NCI-H1092 treated with DMSO at 0.1 percent for 48 hours (cell line): ENCODE measurements at regions not wholly inside any gene's neighbourhood (a gene's known extent, or its start where the extent isn't known, plus 50 kb on each side); places are given as distances from the start of the nearest gene placed in this dataset.

ENCODE experiments used
- DNase-seq: peaks from one replicate; lab custom pipeline; 2025; lab: John Stamatoyannopoulos, UW

GRCh38 chr2:52128081-52128480 is 1096.1 kb upstream of the NRXN1 start:
- DNase-seq: no peak

DNA sequence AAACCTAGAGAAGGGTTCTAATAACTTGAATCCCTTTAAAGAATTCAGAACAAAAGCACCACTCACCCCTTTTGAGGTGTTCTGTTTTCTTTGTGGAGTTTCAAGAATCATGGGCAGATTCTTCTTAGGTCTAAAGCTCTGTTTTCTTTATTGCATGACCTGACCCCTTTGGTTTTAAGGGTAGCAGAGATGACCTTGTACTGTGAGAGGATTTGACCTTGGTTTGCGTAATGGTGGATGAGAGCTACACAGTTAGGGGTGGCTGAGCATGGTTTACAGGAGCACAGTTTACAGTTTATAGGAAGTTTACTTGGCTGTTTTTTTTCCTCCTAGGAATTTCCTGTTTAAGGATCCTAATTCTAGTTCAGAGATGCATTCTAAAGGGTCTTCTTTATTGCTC is 1095.6 kb upstream of the NRXN1 start:
- DNase-seq: no peak

DNA sequence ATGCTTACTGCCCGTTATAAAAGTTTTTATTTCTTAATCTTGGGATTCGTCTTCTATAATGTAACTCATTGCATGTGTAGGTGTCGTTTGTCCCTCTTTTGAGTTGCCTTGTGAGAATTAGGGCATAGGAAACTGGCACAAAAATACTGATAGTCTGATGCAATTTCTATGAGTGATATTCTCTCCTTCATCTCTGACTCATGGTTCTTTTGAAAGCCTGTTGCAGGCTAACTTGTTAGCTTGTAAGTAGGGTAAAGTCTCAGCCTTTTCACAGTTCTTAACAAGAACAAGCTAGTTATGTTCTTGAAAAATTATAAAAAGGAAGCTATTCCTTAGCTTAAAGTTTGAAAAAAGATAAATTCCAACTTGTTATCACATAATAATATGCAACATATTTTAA is 1085.4 kb upstream of the NRXN1 start:
- no peak for DNase-seq

GRCh38 chr2:52115750-52116149 is 1083.8 kb upstream of the NRXN1 start:
- DNase-seq: peak; percentile 12

- no peak for DNase-seq
Observed at GRCh38 chr2:52113338-52113737, 1081.4 kb upstream of the NRXN1 start.

- DNase-seq: no peak
Observed at GRCh38 chr2:52112141-52112540, 1080.2 kb upstream of the NRXN1 start.

DNA sequence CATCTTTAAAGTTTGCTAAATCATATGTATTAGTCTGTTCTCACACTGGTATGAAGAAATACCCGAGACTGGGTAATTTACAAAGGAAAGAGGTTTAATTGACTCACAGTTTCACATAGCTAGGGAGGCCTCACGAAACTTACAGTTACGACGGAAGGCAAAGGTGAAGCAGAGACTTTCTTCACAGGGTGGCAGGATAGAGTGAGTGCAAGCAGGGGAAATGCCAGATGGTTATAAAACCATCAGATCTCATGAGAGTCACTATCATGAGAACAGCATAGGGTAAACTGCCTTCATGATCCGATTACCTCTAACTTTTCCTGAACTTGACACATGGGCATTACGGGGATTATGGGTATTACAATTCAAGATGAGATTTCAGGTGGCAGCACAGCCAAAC is 1075.2 kb upstream of the NRXN1 start:
- DNase-seq: no peak

GRCh38 chr2:52097071-52097470 is 1065.1 kb upstream of the NRXN1 start:
- DNase-seq: no peak

- no peak for DNase-seq
Observed at GRCh38 chr2:52084759-52085158, 1052.8 kb upstream of the NRXN1 start.

DNA sequence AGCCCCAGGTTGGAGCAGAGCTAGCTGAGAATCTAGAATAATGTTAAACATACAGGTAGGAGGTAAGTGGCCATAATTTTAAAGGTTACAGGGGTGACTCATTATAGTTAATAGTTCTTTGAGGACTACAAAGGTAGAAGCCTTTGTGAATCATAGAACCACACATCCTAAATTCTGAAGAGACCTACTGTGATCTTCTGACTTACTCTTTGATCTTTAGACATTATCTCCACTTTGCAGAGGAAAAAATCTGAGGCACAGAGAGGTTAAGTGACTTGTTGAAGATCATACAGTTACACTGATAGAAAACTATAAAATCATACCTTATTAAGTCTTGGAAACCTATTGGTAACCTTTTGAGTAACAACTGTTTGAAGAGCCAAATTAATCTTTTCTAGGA is 1051.3 kb upstream of the NRXN1 start:
- no peak for DNase-seq

GRCh38 chr2:52082646-52083045 is 1050.7 kb upstream of the NRXN1 start:
- DNase-seq: no peak

- DNase-seq: no peak
Observed at GRCh38 chr2:52079602-52080001, 1047.7 kb upstream of the NRXN1 start.

- DNase-seq: no peak
Observed at GRCh38 chr2:52077159-52077558, 1045.2 kb upstream of the NRXN1 start.

- DNase-seq: no peak
Observed at GRCh38 chr2:52074130-52074719, 1042.3 kb upstream of the NRXN1 start.

DNA sequence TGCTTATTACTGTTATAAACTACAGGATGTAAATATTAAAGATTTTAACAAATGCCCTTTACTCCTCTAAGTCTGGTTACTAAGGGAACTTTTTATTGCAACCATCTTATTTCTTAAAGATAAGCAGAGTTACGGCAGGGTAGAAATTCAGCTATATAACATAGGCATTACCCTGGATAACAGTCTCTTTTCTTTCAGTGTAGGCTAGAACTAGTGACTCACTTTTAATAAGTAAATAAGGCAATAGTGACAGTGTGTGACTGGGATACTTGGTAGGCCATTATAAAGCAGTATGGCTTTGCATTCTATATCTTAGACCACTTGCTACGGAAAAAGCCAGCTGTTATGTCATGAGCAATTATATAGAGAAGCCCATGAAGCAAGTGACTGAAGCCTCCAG is 1041.0 kb upstream of the NRXN1 start:
- DNase-seq: no peak

DNA sequence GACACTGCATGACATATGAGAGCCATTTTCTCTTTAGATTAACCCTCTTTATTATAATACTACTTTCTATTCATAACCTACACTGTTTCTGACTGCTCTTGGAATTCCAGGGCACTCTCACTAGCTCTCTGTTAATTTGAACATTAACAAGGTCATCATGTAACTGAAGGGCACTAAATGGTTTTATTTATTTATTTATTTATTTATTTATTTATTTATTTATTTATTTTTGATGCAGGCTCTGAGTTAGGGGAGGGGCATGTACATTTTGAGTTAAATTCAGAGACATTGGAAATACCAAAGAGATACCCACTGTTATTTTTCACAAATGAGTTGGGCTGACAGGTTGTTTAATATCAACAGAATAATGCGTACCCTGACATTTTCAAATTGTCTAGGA is 1038.7 kb upstream of the NRXN1 start:
- no peak for DNase-seq

DNA sequence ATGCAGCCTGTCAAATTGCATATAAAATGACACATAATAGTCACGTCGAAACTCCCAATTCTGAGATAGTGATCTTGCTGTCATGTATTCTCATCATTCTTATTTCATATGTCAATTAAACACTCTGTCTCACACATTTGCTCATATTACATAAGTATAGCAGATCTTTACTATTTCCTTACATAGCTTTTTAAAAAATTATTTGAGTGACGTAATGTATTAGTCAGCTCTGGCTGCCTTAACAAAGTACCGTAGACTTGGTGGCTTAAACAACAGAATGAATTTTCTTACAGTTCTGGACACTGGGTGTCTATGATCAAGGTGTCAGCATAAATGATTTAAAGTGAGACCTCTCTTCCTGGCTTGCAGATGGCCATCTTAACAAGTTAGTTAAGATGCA is 1032.3 kb upstream of the NRXN1 start:
- no peak for DNase-seq

- DNase-seq: no peak
Observed at GRCh38 chr2:52054824-52055223, 1022.9 kb upstream of the NRXN1 start.

- DNase-seq: no peak
Observed at GRCh38 chr2:52036853-52037252, 1004.9 kb upstream of the NRXN1 start.

- DNase-seq: no peak
Observed at GRCh38 chr2:52036024-52036423, 1004.1 kb upstream of the NRXN1 start.

GRCh38 chr2:52035391-52035790 is 1003.5 kb upstream of the NRXN1 start:
- no peak for DNase-seq

- peak; percentile 35 for DNase-seq
Observed at GRCh38 chr2:52034706-52035105, 1002.8 kb upstream of the NRXN1 start.

DNA sequence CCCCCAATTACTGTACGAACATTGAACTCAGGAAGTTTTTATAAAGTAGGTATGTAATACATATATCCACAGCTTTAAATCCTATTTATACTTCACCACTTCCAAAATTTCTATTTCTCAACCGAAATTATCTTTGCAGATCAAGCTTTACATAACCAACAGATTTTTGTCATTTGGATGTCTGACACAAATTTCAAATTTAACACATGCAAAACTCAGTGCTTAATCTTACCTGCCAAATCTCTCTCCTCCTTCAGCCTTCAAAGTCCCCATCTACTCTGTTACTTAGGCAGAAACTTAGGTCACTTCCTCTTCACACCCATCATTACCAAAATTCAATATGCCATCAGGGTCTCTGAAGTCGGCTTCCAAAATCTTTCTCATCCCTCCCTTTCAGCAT is 990.1 kb upstream of the NRXN1 start:
- no peak for DNase-seq

DNA sequence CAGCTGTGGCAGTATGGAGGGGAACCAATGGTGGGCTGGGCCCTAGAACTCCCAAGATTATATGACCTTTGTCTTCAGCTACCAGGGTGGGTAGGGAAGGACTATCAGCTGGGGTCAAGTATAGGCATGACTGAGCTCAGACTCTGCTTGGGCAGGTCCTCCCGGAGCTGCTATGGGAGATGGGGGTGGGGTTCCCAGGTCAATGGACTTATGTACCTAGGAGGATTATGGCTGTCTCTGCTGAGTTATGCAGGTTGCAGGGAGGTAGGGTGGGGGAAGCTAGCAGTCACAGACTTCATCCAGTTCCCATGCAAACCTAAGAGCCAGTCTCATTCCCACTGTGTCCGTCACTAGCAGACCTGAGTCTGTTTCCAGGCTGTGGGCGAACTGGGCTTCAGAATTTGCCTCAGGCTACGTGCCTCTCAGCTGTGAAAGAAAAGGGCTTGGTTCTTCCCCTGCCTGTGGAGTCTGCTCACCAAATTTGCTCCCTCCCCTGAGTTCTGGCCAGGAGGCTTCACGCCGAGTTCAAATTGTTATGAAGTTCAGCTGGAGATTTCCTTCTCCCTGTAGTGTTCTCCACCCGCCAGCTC is 985.8 kb upstream of the NRXN1 start:
- DNase-seq: no peak
